MCF 10A (cell line): ENCODE measurements at regions not wholly inside any gene's neighbourhood (a gene's known extent, or its start where the extent isn't known, plus 50 kb on each side); places are given as distances from the start of the nearest gene placed in this dataset.
"Not testable (repeated sequence)": the region's sequence is repeated elsewhere in the genome, so short reads cannot be mapped to it uniquely, and the experiment has no call there.

Experiments
- BruUV-seq: library from RNA; stranded (reverse); fragments of 400-500 nt; replicated peaks from 2 replicates; lab custom pipeline; 2021; lab: Mats Ljungman, UMichigan
- CTCF ChIA-PET: fragments of 300-600 bp; sonication (Branson Sonifier 250); formaldehyde crosslinking; extraction: SDS; loops from one replicate; lab custom pipeline; 2021; ENCODE audit warnings: antibody characterized with exemption, inconsistent platforms; lab: Yijun Ruan, JAX
- POLR2A ChIA-PET: fragments of 300-600, 350-650 bp; sonication (Branson Sonifier 250); formaldehyde crosslinking; extraction: SDS; loops from one replicate; lab custom pipeline; 2020; ENCODE audit warnings: antibody characterized with exemption, inconsistent platforms; lab: Yijun Ruan, JAX
- DNase-seq: peaks from one replicate; pipeline ENCODE4 v3.0.0-alpha.2; 2018; ENCODE audit not compliant: unreplicated experiment
- H3K27ac Mint-ChIP-seq: one replicate; pipeline ENCODE4 v1.8.0; 2022; ENCODE audit warnings: mild to moderate bottlenecking, low read depth, mixed read lengths; ENCODE audit not compliant: unreplicated experiment
- H3K27me3 Mint-ChIP-seq: one replicate; pipeline ENCODE4 v1.8.0; 2022; ENCODE audit warnings: mixed read lengths; ENCODE audit not compliant: insufficient read depth, unreplicated experiment
- H3K36me3 Mint-ChIP-seq: one replicate; pipeline ENCODE4 v1.8.0; 2022; ENCODE audit warnings: mild to moderate bottlenecking, moderate library complexity, mixed read lengths; ENCODE audit not compliant: insufficient read depth, unreplicated experiment
- H3K4me1 Mint-ChIP-seq: one replicate; pipeline ENCODE4 v1.8.0; 2022; ENCODE audit warnings: mixed read lengths; ENCODE audit not compliant: insufficient read depth, unreplicated experiment
- H3K4me3 Mint-ChIP-seq: one replicate; pipeline ENCODE4 v1.8.0; 2022; ENCODE audit warnings: mild to moderate bottlenecking, moderate library complexity, mixed read lengths; ENCODE audit not compliant: unreplicated experiment
- H3K9me3 Mint-ChIP-seq: one replicate; pipeline ENCODE4 v1.8.0; 2022; ENCODE audit warnings: mixed read lengths; ENCODE audit not compliant: unreplicated experiment
- intact Hi-C: fragments of 100-400 bp; cut with micrococcal nuclease; formaldehyde crosslinking; loops from 2 replicates; pipeline ENCODE4 v1.14.1; 2022
- TF ChIP-seq, protein P1 (sequence below): fragments of 200-600 bp; IDR thresholded peaks from one replicate; pipeline ENCODE4 v1.8.0; 2022; ENCODE audit warnings: antibody characterized with exemption, mild to moderate bottlenecking; ENCODE audit not compliant: unreplicated experiment

DNA sequence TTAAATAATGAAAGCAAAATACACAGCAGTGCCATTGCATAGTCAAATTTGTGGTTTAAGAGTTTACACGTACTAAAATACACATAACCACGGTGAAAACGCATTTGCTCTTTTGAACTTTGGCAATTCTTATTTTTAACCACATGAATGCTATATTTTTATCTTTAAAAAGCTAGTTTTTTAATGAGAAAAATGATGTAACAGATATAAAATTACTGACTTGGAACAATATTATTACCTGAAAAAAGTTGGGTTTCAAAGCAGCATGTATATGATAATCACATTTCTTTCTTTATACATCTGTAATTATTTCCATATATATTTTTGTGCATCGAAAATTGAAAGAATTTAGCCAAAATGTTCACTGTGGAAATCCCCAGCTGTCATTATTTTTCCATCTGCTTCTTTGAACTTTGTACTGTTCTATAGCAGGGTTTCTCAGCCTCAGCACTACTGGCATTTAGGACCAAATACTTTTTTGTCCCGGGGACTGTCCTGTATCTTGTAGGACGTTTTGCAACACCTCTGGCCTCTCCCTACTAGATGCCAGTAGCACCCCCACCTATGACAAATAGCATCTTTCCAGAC, 75.9 kb upstream of the CAB39 start:
- intact Hi-C loops: no loop called here
- CTCF ChIA-PET: no interaction called here
- Mint-ChIP-seq H3K9me3 (no peaks in the 10 kb centered on the region), H3K4me3 (no peak overlapping the region), H3K27ac (no peak overlapping the region), H3K4me1 (no peaks in the 10 kb centered on the region), H3K36me3 (no peaks in the 10 kb centered on the region), H3K27me3 (no peaks in the 10 kb centered on the region)
- TF ChIP-seq, protein P1, sequence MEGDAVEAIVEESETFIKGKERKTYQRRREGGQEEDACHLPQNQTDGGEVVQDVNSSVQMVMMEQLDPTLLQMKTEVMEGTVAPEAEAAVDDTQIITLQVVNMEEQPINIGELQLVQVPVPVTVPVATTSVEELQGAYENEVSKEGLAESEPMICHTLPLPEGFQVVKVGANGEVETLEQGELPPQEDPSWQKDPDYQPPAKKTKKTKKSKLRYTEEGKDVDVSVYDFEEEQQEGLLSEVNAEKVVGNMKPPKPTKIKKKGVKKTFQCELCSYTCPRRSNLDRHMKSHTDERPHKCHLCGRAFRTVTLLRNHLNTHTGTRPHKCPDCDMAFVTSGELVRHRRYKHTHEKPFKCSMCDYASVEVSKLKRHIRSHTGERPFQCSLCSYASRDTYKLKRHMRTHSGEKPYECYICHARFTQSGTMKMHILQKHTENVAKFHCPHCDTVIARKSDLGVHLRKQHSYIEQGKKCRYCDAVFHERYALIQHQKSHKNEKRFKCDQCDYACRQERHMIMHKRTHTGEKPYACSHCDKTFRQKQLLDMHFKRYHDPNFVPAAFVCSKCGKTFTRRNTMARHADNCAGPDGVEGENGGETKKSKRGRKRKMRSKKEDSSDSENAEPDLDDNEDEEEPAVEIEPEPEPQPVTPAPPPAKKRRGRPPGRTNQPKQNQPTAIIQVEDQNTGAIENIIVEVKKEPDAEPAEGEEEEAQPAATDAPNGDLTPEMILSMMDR: no peak
- POLR2A ChIA-PET: interaction anchor here (1.0 kb wide), 1 partner anchor 32 kb away, joined by 3 read pairs; no protein-coding TSS in a partner anchor
- BruUV-seq: no TSS peak
- no peak for DNase-seq

DNA sequence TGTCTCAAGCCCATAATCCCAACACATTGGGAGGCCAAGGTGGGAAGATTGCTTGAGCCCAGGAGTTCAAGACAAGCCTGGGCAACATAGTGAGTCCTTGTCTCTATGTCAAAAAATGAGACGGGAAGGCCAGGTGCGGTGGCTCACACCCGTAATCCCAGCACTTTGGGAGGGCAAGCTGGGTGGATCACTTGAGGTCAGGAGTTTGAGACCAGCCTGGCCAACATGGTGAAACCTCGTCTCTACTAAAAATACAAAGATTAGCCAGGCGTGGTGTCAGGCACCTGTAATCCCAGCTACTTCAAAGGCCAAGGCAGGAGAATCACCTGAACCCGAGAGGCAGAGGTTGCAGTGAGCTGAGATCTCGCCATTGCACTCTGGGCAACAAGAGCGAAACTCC, 75.2 kb upstream of the CAB39 start:
- H3K4me3 Mint-ChIP-seq, H3K36me3 Mint-ChIP-seq, H3K27ac Mint-ChIP-seq, H3K9me3 Mint-ChIP-seq, DNase-seq, H3K4me1 Mint-ChIP-seq, intact Hi-C loops, H3K27me3 Mint-ChIP-seq, POLR2A ChIA-PET, CTCF ChIA-PET, BruUV-seq: not testable (repeated sequence)

DNA sequence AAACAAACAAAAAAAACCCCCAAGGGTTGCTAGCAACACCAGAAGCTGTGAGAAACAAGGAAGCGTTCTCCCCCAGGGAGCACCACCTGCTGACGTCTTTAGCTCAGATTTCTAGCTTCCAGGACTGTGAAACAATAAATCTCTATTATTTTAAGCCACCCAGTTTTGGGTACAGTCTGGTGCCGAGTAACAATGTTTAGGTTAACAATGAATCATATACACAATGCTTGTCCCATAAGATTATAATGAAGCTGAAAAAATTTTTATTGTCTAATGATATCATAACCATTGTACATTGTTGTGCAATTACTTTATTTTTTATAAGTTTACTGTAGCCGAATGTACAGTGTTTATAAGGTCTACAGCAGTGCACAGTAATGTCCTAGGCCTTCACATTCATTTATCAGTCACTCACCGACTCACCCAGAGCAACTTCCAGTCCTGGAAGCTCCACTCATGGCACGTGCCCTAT, 72.1 kb upstream of the CAB39 start:
- peak; percentile 80 for DNase-seq
- Mint-ChIP-seq H3K36me3 (no peaks in the 10 kb centered on the region), H3K27me3 (no peaks in the 10 kb centered on the region), H3K4me3 (no peak overlapping the region), H3K27ac (no peak overlapping the region), H3K4me1 (no peaks in the 10 kb centered on the region), H3K9me3 (no peaks in the 10 kb centered on the region)
- intact Hi-C loops: no loop called here
- TF ChIP-seq, protein P1: no peak
- CTCF ChIA-PET: no interaction called here
- POLR2A ChIA-PET: no interaction called here
- BruUV-seq: no TSS peak

DNA sequence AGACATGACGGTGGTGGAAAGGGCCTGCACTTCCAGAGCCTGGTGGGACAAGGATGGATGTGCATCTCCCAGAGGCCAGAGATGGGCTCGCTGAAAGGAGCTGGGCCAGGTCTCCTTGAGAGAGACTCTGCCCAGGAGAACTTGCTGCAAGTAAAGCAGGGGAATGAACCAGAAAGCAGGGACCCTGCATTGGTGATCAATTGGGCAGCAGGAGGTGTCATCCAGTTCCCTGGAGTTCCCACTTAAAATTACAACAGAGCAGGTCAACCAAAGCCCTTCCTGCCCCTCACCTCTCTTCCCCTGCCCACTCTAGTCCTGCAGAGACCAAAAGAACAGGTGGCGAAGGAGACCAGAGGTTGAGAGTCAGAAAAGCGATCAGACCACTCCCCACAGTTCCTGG, 69.7 kb upstream of the CAB39 start:
- ChIA-PET POLR2A (no interaction called here), CTCF (interaction anchor here (0.6 kb wide), 1 partner anchor 180 kb away, joined by 6 read pairs; no protein-coding TSS in a partner anchor)
- no peaks in the 10 kb centered on the region for H3K36me3 Mint-ChIP-seq
- intact Hi-C loops: no loop called here
- BruUV-seq: no TSS peak
- H3K4me3 Mint-ChIP-seq: no peak overlapping the region
- no peaks in the 10 kb centered on the region for H3K4me1 Mint-ChIP-seq
- H3K9me3 Mint-ChIP-seq: no peaks in the 10 kb centered on the region
- no peak overlapping the region for H3K27ac Mint-ChIP-seq
- TF ChIP-seq, protein P1: no peak
- no peak for DNase-seq
- H3K27me3 Mint-ChIP-seq: no peaks in the 10 kb centered on the region
